HG02623 (cell line): ENCODE measurements at regions not wholly inside any gene's neighbourhood (a gene's known extent, or its start where the extent isn't known, plus 50 kb on each side); places are given as distances from the start of the nearest gene placed in this dataset.

ENCODE experiments used
- ATAC-seq: cut with Tn5 transposase; IDR thresholded peaks from one replicate; pipeline ENCODE4 v1.9.1; 2021; ENCODE audit warnings: moderate library complexity; ENCODE audit not compliant: unreplicated experiment

DNA sequence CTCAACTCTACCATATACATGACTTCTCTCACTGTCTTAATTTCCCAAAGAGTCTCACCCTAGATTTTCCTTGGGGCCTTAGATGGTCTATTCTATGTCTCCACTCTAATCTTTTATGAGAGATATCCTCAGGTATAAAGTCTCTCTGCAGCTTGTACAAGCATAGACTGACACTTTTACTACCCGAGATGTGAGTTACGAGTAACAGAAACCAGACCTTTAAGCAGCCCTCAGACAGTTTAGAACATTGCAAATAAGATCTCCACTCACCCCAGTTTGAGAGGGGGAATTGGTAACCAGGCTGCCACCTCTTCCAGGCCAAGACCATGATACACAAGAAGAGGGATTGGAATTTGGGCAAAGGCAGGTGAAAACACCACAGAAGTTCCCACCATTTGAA, 542.5 kb downstream of the TLE4 start:
- ATAC-seq = no peak

DNA sequence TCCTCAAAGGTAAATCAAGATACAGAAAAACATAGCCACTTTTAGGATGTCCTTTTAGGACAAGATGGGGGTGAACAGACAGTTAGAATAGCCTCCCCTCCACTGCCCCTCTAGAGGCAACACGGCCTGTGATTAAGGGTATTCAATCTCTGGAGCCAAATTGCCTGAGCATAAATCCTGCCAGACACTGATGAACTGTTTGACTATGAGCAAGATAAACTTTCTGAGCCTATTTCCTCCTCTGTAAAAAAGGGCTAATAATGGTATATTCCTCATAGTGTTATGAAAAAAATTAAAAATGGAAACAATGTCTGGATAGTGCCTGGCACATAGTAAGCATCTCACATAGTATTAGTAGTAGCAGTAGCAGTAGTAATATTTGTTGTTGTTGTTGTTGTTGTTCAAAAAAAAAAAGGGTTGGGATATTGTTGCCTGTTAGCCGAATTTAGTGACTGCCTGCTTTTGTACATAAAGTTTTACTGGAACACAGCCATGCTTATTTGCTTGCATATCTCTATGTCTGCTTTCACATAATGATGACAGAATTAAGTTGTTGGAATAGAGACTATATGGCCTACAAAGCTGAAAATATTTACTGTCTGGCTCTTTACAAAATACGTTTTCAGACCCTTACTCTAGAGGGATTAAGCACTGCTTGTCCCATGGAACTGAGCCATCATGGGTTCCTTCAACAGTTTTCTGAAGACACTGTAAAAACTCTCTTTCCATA, 536.3 kb downstream of the TLE4 start:
- no peak for ATAC-seq

DNA sequence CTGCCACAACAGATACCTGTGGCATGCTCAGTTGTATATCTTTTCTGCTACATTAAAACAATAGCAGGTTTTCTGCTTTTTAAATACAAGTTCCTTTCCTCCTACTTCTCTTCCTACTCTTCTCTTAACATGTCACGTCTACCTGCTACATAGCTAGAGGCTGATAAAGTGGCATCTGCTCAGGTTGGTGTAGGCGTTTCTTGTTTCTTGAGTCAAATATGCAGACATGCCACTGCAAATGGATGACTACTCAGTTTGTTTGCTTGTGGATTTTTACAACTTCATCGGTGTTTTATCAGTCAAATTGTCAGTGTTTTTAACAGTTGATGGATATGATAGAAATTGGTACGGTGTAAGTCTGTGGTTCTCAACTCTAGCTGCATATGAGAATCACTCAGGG, 525.7 kb downstream of the TLE4 start:
- ATAC-seq = no peak

DNA sequence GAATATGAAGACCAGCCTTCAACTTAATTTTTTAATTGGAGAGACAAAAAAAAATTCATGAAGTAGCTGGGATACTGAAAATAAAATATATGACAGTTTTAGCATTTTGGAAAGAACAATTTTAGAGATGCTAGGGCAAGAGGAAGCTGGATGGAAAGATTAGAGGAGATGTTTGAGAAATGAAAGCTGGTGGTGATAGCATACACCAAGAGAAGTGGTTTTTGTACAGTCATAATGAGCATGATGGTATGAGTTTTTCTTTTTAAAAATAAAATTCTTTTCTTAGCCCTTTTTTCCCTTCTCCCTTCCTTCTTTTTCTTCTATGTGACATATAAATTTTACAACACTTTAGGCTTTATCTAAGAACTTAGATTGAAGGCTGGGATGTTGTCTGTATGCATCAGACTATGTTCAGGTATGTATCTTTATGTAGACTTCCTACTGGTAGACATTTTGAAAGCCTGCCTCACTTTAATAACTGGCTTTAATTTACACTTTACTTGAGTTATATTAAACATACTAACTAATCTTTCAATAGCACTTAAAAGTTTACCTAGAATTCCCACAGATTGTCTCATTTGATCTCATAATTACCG, 522.5 kb downstream of the TLE4 start:
- no peak for ATAC-seq

DNA sequence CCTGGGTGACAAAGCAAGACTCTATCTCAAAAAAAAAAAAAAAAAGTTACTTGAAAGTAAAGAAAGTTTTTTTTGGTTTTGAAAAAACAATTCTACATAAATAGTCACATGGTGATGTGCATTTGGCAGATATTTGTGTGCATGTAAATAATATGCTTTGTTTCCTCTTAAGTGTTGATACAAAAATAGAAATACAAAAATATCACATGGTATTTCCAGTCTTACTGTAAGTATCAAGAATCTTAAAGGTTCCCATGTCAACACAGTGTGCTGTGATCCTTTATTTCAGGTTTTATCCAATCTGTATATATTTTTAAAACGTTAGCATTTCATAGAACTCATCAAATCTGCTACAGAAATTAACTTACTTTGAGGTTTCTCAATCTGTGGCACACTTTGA, 521.9 kb downstream of the TLE4 start:
- no peak for ATAC-seq

DNA sequence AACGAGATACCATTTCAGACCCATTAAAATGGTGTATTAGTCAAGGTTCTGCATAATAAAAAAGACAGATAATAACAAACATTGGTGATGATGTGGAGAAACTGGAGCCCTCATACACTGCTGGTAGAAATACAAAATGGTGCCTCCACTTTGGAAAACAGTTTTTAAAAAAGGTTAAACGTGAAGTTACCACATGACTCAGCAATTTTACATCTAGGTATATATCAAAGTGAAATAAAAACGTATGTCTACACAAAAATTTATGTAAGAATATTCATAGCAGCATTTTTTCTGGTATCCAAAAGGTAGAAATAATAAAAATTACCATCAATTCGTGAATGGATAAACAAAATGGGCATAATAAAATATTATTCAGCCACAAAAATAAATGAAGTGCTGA, 519.8 kb downstream of the TLE4 start:
- ATAC-seq = no peak

DNA sequence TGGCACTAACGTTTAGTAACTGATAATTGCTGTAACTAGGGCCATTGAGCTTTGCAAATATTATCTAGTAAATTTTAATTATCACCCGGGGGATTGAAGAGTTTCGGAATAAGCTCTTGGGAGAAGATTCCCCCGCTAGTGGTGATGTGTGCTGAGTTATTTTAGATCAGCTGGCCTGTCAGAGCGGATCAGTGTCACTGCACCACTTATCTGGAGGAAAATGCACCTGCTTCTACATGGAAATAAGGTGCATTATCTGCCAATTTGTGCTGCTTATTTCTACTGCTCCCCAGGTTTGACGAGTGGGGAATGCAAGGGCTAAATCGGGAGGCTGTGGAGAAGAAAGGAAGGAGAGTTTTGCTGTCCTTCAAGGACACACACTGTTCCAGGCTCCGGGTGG, 518.6 kb downstream of the TLE4 start:
- ATAC-seq = no peak

DNA sequence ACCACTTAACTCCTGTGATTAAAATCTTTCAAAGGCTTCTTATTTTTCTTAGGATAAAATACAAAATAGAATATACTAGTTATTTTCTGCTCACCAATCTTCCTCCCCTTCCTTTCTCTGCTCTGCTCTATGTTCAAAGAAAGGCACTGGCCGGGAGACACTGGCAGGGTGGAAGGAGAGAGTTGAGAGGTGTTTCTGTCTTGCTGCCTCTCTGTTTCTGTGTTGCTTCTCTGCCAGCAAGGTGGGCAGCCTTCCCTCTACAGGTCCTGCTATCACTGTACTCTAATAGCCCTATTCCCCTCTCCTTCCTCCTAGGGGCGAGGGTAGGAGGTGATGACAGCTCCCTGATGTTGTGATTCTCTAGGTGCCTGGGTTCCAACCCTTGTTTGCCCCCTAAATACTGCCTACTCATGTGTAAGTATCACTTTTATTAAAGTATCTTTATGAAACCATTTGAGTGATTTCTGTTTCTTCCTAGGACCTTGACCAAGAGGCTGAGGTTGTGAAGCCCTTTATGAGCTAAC, 515.1 kb downstream of the TLE4 start:
- ATAC-seq = no peak

DNA sequence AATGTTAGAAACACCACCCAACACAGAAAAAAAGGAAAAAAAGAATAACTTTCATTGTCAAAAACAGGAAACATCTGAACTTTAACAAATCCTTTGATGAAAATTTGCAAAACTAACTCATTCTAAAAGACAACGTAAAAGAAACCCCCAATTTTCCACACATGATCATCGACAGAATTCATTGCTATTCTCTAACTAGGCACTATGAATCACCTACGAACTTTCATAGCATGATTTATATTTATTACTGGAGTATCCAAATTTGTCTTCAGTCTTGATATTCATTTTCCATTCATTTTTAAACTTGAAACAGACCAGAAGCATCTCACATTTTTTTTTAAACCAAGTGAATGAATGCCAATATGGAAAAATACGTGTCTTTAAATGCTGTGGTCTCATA, 514.6 kb downstream of the TLE4 start:
- no peak for ATAC-seq

DNA sequence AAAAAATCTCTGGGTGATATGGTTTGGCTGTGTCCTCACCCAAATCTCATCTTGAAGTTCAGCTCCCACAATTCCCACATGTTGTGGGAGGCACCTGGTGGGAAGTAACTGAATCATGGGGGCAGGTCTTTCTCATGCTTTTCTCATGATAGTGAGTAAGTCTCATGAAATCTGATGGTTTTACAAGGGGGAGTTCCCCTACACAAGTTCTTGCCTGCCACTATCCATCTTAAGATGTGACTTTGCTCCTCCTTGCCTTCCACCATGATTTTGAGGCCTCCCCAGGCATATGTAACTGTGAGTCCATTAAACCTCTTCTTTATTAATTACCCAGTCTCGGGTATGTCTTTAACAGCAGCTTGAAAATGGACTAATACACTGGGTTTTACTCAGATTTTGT, 513.9 kb downstream of the TLE4 start:
- ATAC-seq = no peak

DNA sequence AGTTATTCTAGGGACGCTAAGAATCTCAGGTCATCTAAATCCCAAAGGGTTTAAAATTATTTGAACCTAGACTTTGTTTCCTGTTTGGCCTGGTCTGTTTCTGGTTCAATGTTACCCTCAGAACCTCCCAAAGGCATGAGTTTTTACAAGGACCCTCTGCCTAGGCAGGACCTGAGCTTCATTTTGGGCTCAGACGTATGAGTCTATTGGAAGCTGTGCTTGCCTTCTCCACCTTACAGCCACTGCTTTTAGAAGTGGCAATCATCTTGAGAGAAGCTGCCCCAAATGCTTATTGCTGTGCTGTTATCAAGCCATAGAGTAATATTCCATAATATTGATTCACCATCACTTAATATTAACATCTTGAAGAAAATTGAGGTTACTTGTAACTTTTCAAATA, 510.4 kb downstream of the TLE4 start:
- no peak for ATAC-seq

DNA sequence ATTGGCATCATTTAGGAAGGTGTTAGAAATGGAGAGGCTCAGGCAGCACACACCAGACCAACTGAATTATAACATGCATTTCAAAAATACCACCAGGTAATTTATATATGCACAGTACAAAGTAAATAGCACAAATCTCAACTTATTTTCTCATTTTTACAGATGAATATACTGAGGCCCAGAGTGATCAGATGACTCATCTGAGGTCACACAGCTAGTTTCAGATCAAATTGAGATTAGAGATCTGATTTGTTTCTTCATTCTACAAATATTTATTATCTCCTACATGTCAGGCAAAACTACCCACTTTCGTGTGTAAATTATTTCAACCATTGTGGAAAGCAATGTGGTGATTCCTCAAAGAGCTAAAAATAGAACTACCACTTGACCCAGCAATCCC, 507.1 kb downstream of the TLE4 start:
- ATAC-seq = no peak

DNA sequence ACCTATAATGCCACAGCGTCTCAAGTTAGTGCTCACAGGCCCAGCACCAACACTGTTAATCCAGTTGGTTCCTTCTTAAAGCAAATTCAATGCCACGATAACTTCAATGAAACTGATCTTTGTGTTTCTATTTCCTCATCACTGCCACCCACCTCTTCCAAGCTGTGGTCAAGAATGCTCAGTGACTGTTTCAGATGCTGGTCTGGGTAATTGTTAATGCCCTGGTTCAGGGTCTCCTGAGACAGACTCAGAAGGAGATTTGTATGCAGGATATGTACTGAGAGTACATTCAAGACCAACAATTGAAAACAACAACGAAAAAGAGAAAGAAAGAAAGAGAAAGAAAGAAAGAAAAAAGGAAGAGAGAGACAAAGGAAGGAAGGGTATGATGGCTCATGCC, 505.3 kb downstream of the TLE4 start:
- ATAC-seq = no peak

DNA sequence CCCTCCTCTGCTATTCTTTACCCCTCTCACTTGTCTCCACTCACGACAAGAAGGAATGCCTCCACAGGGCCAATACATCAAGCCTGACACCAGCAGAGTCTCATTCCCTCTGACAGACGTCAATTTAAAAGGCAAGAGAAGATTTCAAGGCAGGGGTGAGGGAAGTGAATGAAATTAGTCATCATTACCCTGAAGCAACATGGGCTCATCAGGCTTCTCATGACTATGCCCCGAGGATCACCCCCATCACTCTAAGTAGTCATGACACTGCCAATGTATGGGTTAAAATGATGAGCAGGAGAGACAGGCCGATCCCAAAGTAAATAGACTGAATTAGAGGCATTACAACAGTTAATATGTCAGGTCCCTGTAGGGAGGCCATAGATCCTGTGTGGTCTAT, 504.4 kb downstream of the TLE4 start:
- ATAC-seq = no peak

DNA sequence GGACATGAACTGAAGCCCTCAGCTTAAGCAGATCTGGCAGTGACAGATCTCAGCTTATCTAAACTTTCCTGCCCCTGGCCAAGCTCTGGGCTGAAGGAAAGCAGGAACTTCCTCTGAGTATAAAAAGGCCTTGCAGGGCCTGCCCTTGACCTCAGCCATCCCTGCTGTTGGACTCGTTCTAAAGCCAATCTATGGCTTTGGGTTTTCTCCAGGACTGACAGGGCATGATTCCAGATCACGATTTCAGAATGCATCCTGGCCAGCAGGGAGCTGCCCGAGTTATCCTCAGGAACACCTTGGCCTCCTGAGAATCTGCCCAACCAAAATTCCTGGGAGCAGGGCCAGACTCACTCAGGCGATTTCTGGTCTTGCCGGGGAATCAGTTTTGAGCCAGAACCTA, 502.7 kb downstream of the TLE4 start:
- ATAC-seq = no peak

DNA sequence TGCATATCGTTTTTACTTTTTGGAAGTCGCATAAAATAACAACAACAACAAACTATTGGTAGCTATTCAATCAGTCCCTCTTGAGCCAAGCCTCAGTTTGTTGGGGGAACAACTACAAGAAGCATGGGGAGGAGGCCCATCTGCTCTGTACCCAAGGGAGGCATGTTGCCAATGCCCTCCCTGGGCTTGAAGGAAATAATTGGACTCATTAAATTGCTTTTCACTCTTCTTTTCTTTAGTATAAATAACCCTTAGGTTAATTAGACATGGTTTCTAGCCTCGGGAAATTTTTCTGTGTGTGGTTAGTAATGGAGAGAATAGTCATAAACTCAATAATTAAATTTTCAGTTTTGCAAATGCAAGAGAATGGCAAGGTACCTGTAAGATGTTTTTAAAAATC, 500.7 kb downstream of the TLE4 start:
- ATAC-seq = no peak

DNA sequence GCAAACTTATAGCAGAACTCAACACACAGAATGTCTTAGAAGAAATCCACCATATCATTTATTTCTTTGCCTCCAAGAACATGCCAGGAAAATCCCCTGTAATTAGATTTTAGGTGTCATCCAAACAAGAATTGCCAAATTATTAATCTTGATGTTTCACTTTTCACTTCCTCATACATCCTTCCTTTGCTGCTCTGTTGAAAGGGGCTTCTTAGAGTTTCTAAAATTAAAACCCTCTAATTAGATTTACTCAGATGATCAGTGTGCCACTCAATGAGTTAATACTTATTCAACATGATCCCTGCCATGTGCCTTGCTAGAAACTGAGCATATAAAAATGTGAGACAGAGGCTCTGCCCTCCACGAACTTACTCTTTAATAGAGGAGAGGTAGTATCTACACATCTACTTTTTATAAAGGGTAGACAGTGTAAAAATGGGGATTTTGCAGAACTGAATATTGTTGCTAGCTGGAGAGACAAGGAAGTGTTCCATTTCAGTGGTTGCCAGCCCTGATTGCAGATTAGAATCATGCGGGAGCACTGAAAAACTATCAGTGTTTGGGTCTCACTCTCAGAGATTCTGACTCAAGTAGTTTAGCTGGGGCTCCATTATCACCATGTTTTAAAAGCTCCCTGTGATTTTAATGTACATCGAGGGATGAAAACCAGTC, 498.4 kb downstream of the TLE4 start:
- no peak for ATAC-seq

DNA sequence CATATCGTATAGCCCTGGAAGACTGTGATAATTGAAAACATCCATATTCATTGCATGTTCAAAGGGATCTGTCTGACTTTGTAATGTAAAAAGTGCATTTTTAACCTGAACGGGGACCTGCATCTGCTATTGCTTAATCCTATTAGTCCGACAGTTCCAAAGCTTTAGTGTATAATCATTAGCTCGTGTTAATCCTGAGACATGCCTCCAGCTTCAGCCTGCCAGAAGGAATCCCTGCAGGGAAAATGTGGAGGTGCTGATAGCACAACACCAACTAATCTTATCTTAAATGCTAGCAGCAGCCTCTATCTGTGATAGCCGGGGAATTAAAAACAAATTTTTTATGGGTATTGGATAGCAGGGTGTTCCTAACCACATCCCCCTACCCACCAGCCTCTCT, 495.2 kb downstream of the TLE4 start:
- ATAC-seq = no peak

DNA sequence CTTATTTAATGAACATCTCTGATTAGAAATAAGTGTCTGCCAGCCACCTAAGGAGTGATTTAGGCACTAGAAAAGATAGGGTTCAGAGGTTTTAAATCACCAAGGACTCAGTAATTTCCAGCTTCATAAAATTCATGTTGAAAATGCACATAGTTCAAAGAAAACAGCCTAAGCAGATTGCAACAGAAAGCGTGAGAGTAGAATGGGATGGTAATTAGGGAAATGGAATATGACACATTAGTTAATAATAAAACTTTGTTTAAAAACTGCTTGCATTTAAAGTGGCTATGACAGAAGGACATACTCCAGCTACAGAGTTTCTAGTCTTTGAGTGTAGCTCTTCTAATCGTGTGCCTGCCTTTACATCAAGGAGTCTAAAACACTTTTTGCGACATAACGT, 490.8 kb downstream of the TLE4 start:
- no peak for ATAC-seq

DNA sequence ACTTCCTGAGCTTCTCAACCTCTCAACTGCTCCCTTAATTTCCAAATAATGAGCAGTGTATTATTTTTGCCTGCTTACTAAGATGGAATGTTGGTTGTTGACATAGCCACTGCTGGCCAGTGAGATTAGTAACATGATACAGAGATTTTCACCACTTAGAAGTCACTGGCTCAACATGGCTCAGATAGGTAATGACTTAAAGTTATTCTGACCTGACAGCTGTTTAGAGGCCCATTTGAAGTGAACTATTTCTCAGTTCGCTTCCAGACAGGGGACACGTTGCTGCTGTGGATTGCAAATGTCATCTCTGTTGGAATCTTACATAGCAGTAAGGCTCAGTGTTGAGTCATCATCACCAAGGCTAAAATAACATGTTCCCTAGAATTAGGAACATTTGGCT, 490.2 kb downstream of the TLE4 start:
- ATAC-seq = no peak

DNA sequence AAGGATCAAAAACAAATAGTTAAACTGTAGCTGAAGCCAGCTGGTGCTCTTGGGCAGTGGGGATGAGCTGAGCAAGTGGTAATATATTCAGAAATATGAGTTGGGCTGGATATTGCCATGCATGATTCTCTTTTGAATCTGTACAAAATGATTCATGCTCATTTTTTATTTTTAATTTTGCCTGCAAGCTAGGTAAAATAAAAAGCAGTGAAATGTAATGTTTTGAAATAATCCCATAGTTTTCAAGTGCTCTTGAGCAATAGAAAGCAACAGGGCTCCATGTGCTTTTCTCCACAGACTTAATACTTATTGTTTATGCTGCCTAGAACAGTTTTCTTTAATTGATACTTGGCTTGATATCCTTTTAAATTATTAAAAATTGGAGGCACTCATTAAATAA, 489.3 kb downstream of the TLE4 start:
- ATAC-seq = no peak

DNA sequence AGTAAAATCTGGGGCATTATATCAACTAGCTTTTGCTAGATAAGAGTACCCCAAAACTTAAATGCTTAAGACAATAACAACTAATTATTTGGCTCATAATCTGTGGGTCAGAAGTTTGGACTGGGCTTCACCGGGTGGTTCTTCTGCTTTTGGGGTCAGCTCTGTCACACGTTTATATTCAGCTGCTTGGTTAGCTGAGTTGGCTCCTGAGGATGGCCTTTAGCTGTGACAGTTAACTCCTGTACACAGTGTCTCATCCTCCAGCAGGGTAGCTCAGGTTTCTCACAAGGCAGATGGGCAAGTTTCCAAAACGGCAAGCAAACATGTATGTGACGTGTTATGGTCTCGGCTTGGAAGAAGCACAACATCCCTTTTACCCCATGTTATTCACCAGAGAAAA, 488.2 kb downstream of the TLE4 start:
- ATAC-seq = no peak
